ENCODE measurements at regions not wholly inside any gene's neighbourhood (a gene's known extent, or its start where the extent isn't known, plus 50 kb on each side); places are given as distances from the start of the nearest gene placed in this dataset.

DNA sequence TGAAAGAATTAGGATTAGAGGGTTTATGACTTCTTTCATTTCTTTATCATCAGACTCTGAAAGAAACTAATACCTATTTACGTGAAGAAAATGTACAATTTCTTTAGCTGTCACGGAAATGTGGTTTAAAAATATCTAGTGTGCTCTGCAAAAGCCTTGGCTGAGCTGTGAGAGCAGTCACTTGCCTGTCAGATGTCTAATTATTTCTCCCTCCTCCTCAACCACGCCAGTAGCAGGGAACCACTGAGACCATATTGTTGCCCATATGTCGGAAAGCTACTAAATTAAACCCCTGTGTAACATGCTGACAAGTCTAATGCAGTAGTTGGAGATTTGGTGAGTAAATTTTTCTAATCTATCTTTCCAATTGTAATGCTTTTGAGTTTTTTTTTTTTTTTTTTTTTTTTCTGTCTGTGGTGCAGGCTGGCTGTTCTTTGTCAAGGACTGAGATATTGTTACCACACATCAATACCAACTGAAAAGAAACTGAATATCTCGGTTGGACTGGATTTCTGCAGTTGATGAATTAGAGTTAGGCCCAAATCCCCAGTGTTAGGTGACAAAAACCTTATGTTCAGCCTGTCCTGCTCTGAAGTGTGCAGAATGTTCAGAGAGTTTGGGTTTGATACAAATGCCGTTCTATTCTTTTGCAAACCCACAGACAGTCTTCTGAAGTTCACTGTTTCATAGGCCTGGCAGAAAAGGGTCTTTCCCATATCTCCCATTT, 302.9 kb upstream of the SYNCRIP start:
- peaks cover 2% of the 10 kb centered on the region for H3K9me3 ChIP-seq
- no peaks in the 10 kb centered on the region for H3K36me3 Mint-ChIP-seq
- no peak overlapping the region for H3K27ac Mint-ChIP-seq
- WGBS (ENCODE audit: insufficient coverage) = no CpG with 5 or more reads among the region's 6 CpGs
- ChIA-PET POLR2A (no interaction called here), CTCF (no interaction called here)
- H3K9me3 Mint-ChIP-seq = peaks cover 5 to 9% (median 8%) of the 10 kb centered on the region in 3 donors
- H3K36me3 ChIP-seq (ENCODE audit: control insufficient read depth in 2 of 2, extremely low read depth in 1 of 2, insufficient read depth in 1 of 2, low read length in 1 of 2) = no peaks in the 10 kb centered on the region
- ATAC-seq (replicated peaks in 1 of 4) (no peak), DNase-seq (no peak)
- H3K4me3 Mint-ChIP-seq = no peak overlapping the region
- H3K4me3 ChIP-seq (ENCODE audit: control insufficient read depth in 1 of 2, extremely low read depth in 1 of 2, low read length in 1 of 2) = no peak overlapping the region
- H3K27me3 Mint-ChIP-seq = peaks cover 0 to 2% of the 10 kb centered on the region in 2 donors
- H3K4me1 ChIP-seq (ENCODE audit: control insufficient read depth in 1 of 2, extremely low read depth in 1 of 2, insufficient read depth in 2 of 2, low read length in 2 of 2) = no peaks in the 10 kb centered on the region
- no peak overlapping the region for H3K27ac ChIP-seq (ENCODE audit: low read length)
- H3K27me3 ChIP-seq (replicated peaks in 1 of 2; ENCODE audit: control insufficient read depth in 2 of 2, extremely low read depth in 1 of 2, insufficient read depth in 2 of 2, low read length in 1 of 2) = no peaks in the 10 kb centered on the region
- H3K4me1 Mint-ChIP-seq = no peaks in the 10 kb centered on the region

- DNase-seq (no peak), ATAC-seq (replicated peaks in 1 of 4) (no peak)
- Mint-ChIP-seq H3K36me3 (no peaks in the 10 kb centered on the region), H3K4me3 (no peak overlapping the region), H3K27ac (no peak overlapping the region), H3K27me3 (peaks cover 0 to 2% of the 10 kb centered on the region in 2 donors), H3K9me3 (peaks cover 0 to 4% (median 3%) of the 10 kb centered on the region in 3 donors), H3K4me1 (no peaks in the 10 kb centered on the region)
- POLR2A ChIA-PET = no interaction called here
- Histone ChIP-seq H3K27ac (ENCODE audit: low read length) (no peak overlapping the region), H3K36me3 (ENCODE audit: control insufficient read depth in 2 of 2, extremely low read depth in 1 of 2, insufficient read depth in 1 of 2, low read length in 1 of 2) (no peaks in the 10 kb centered on the region), H3K4me3 (ENCODE audit: control insufficient read depth in 1 of 2, extremely low read depth in 1 of 2, low read length in 1 of 2) (no peak overlapping the region), H3K4me1 (ENCODE audit: control insufficient read depth in 1 of 2, extremely low read depth in 1 of 2, insufficient read depth in 2 of 2, low read length in 2 of 2) (no peaks in the 10 kb centered on the region), H3K27me3 (replicated peaks in 1 of 2; ENCODE audit: control insufficient read depth in 2 of 2, extremely low read depth in 1 of 2, insufficient read depth in 2 of 2, low read length in 1 of 2) (no peaks in the 10 kb centered on the region), H3K9me3 (no peaks in the 10 kb centered on the region)
- CTCF ChIA-PET = no interaction called here
- no CpG with 5 or more reads among the region's 3 CpGs for WGBS (ENCODE audit: insufficient coverage)
Observed at GRCh38 chr6:85944776-85945175, 302.1 kb upstream of the SYNCRIP start.

DNA sequence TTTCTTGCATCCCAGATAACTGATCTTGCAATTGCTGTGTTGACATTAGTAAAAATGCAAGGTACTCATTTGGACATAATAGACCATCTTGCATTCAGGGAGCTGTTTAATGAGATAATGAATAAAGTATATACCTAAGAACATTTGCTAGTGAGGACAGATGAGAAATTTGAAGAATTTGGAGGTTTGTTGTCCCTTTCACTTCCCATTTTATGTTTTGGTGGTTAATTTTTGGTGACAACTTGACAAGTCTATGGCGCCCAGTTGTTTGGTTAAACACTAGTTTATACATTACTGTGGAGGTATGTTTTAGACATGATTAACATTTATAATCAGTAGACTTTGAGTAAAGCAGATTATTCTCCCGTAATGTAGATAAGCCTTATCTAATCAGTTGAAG, 300.2 kb upstream of the SYNCRIP start:
- no peaks in the 10 kb centered on the region for H3K27me3 ChIP-seq (replicated peaks in 1 of 2; ENCODE audit: control insufficient read depth in 2 of 2, extremely low read depth in 1 of 2, insufficient read depth in 2 of 2, low read length in 1 of 2)

DNA sequence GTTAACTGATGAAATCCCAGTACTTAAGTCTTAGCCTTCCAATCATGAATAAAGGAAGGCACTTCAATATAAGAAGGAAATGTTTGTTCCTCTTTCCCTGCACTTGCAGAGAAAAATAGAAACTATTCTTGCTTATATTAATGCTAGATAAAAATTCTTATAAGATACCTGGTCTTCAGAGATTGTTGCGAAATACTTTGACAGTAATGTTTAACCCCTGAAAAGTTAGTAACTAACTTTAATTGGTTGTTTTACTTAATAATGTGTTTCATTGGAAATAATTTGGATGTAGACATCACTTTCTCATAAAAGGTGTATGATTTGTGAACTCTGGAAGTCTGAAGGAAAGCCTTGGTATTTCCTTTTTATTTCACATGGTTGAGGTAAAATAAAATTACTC, 294.2 kb upstream of the SYNCRIP start:
- no peaks in the 10 kb centered on the region for H3K36me3 ChIP-seq (ENCODE audit: control insufficient read depth in 2 of 2, extremely low read depth in 1 of 2, insufficient read depth in 1 of 2, low read length in 1 of 2)
- ChIA-PET POLR2A (no interaction called here), CTCF (no interaction called here)
- H3K4me1 ChIP-seq (ENCODE audit: control insufficient read depth in 1 of 2, extremely low read depth in 1 of 2, insufficient read depth in 2 of 2, low read length in 2 of 2) = no peaks in the 10 kb centered on the region
- no peaks in the 10 kb centered on the region for H3K4me1 Mint-ChIP-seq
- H3K9me3 Mint-ChIP-seq = peaks cover 0 to 15% (median 5%) of the 10 kb centered on the region in 3 donors
- no peak overlapping the region for H3K27ac ChIP-seq (ENCODE audit: low read length)
- no CpG with 5 or more reads among the region's 1 CpG for WGBS (ENCODE audit: insufficient coverage)
- H3K4me3 Mint-ChIP-seq = no peak overlapping the region
- H3K27ac Mint-ChIP-seq = no peak overlapping the region
- DNase-seq (no peak), ATAC-seq (replicated peaks in 1 of 4) (no peak)
- H3K9me3 ChIP-seq = no peaks in the 10 kb centered on the region
- no peak overlapping the region for H3K4me3 ChIP-seq (ENCODE audit: control insufficient read depth in 1 of 2, extremely low read depth in 1 of 2, low read length in 1 of 2)
- H3K36me3 Mint-ChIP-seq = no peaks in the 10 kb centered on the region
- H3K27me3 Mint-ChIP-seq = peaks cover 2 to 4% of the 10 kb centered on the region in 2 donors
- no peaks in the 10 kb centered on the region for H3K27me3 ChIP-seq (replicated peaks in 1 of 2; ENCODE audit: control insufficient read depth in 2 of 2, extremely low read depth in 1 of 2, insufficient read depth in 2 of 2, low read length in 1 of 2)

More for the DNA sequence above, 300.2 kb upstream of the SYNCRIP start:
- DNase-seq (no peak), ATAC-seq (replicated peaks in 1 of 4) (no peak)
- Histone ChIP-seq H3K36me3 (ENCODE audit: control insufficient read depth in 2 of 2, extremely low read depth in 1 of 2, insufficient read depth in 1 of 2, low read length in 1 of 2) (no peaks in the 10 kb centered on the region), H3K4me3 (ENCODE audit: control insufficient read depth in 1 of 2, extremely low read depth in 1 of 2, low read length in 1 of 2) (no peak overlapping the region), H3K9me3 (no peaks in the 10 kb centered on the region), H3K4me1 (ENCODE audit: control insufficient read depth in 1 of 2, extremely low read depth in 1 of 2, insufficient read depth in 2 of 2, low read length in 2 of 2) (no peaks in the 10 kb centered on the region), H3K27ac (ENCODE audit: low read length) (no peak overlapping the region)
- no peak overlapping the region for H3K27ac Mint-ChIP-seq
- ChIA-PET CTCF (no interaction called here), POLR2A (no interaction called here)
- WGBS (ENCODE audit: insufficient coverage) = no CpG with 5 or more reads among the region's 2 CpGs
- no peaks in the 10 kb centered on the region for H3K36me3 Mint-ChIP-seq
- H3K4me1 Mint-ChIP-seq = no peaks in the 10 kb centered on the region
- H3K9me3 Mint-ChIP-seq = peaks cover 0 to 6% (median 4%) of the 10 kb centered on the region in 3 donors
- no peak overlapping the region for H3K4me3 Mint-ChIP-seq
- H3K27me3 Mint-ChIP-seq = peaks cover 0 to 3% of the 10 kb centered on the region in 2 donors

DNA sequence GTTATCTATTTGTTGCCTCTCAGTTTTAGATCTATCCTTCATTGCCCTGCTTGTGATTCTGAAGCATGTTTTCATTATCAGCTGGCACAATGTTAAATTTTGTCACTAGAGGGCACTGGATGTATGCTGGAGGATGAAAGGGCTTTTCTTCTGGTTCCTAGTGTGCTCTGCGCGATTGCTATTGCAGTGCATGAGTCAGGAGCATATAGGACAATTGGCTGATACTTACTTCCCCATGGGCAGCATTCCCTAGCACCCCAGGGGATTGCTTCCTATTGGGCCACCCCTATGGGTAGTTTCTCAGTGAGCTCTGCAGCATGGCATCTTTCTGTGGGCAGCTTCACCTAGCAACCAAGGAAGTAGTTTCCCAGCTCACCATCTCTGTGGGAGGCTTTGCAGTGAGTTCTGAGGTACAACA, 280.3 kb upstream of the SYNCRIP start:
- DNase-seq (peak in 1 of 35 experiments; percentile 21), ATAC-seq (replicated peaks in 1 of 4) (no peak)
- Histone ChIP-seq H3K27ac (ENCODE audit: low read length) (no peak overlapping the region), H3K36me3 (ENCODE audit: control insufficient read depth in 2 of 2, extremely low read depth in 1 of 2, insufficient read depth in 1 of 2, low read length in 1 of 2) (no peaks in the 10 kb centered on the region), H3K9me3 (no peaks in the 10 kb centered on the region), H3K4me3 (ENCODE audit: control insufficient read depth in 1 of 2, extremely low read depth in 1 of 2, low read length in 1 of 2) (no peak overlapping the region), H3K4me1 (ENCODE audit: control insufficient read depth in 1 of 2, extremely low read depth in 1 of 2, insufficient read depth in 2 of 2, low read length in 2 of 2) (no peaks in the 10 kb centered on the region), H3K27me3 (replicated peaks in 1 of 2; ENCODE audit: control insufficient read depth in 2 of 2, extremely low read depth in 1 of 2, insufficient read depth in 2 of 2, low read length in 1 of 2) (no peaks in the 10 kb centered on the region)
- Mint-ChIP-seq H3K27ac (no peak overlapping the region), H3K9me3 (peaks cover 0 to 3% (median 0%) of the 10 kb centered on the region in 3 donors), H3K4me3 (no peak overlapping the region), H3K27me3 (no peaks in the 10 kb centered on the region), H3K36me3 (no peaks in the 10 kb centered on the region), H3K4me1 (no peaks in the 10 kb centered on the region)
- WGBS (ENCODE audit: insufficient coverage) = no CpG with 5 or more reads among the region's 2 CpGs
- ChIA-PET POLR2A (no interaction called here), CTCF (no interaction called here)

DNA sequence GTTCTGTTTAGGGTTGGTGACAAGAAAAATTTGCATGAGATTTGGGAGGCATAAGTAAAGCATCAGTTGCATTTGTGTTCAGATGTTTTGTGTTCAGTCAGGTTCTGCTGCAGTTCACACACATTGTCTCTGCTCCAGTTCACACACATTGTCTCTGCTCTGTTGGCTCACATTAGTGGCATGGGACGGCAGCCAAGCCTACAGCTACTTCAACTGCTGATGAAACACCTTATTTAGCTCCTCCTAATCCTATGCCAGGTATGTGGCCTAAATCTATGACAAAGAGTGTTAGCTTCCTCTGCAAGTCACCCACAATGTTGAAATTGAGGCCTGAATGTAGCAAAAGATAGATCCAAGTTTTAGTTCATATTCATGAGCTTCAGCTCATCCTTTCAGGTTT, 278.1 kb upstream of the SYNCRIP start:
- H3K4me3 Mint-ChIP-seq = no peak overlapping the region
- POLR2A ChIA-PET = no interaction called here
- CTCF ChIA-PET = no interaction called here
- H3K27ac Mint-ChIP-seq = no peak overlapping the region
- Histone ChIP-seq H3K4me1 (ENCODE audit: control insufficient read depth in 1 of 2, extremely low read depth in 1 of 2, insufficient read depth in 2 of 2, low read length in 2 of 2) (no peaks in the 10 kb centered on the region), H3K27ac (ENCODE audit: low read length) (no peak overlapping the region), H3K36me3 (ENCODE audit: control insufficient read depth in 2 of 2, extremely low read depth in 1 of 2, insufficient read depth in 1 of 2, low read length in 1 of 2) (no peaks in the 10 kb centered on the region), H3K4me3 (ENCODE audit: control insufficient read depth in 1 of 2, extremely low read depth in 1 of 2, low read length in 1 of 2) (no peak overlapping the region), H3K9me3 (no peaks in the 10 kb centered on the region), H3K27me3 (replicated peaks in 1 of 2; ENCODE audit: control insufficient read depth in 2 of 2, extremely low read depth in 1 of 2, insufficient read depth in 2 of 2, low read length in 1 of 2) (no peaks in the 10 kb centered on the region)
- no peaks in the 10 kb centered on the region for H3K9me3 Mint-ChIP-seq
- no peaks in the 10 kb centered on the region for H3K27me3 Mint-ChIP-seq
- ATAC-seq (replicated peaks in 1 of 4) = no peak
- no peaks in the 10 kb centered on the region for H3K36me3 Mint-ChIP-seq
- WGBS (ENCODE audit: insufficient coverage) = 40% methylated on average over 1 of the region's 1 CpG
- no peaks in the 10 kb centered on the region for H3K4me1 Mint-ChIP-seq
- no peak for DNase-seq

- Histone ChIP-seq H3K36me3 (ENCODE audit: control insufficient read depth in 2 of 2, extremely low read depth in 1 of 2, insufficient read depth in 1 of 2, low read length in 1 of 2) (no peaks in the 10 kb centered on the region), H3K27ac (ENCODE audit: low read length) (no peak overlapping the region), H3K9me3 (no peaks in the 10 kb centered on the region), H3K4me3 (ENCODE audit: control insufficient read depth in 1 of 2, extremely low read depth in 1 of 2, low read length in 1 of 2) (no peak overlapping the region), H3K27me3 (replicated peaks in 1 of 2; ENCODE audit: control insufficient read depth in 2 of 2, extremely low read depth in 1 of 2, insufficient read depth in 2 of 2, low read length in 1 of 2) (peaks cover 0 to 2% of the 10 kb centered on the region in 2 experiments), H3K4me1 (ENCODE audit: control insufficient read depth in 1 of 2, extremely low read depth in 1 of 2, insufficient read depth in 2 of 2, low read length in 2 of 2) (no peaks in the 10 kb centered on the region)
- Mint-ChIP-seq H3K9me3 (no peaks in the 10 kb centered on the region), H3K27ac (no peak overlapping the region), H3K36me3 (no peaks in the 10 kb centered on the region), H3K4me1 (no peaks in the 10 kb centered on the region), H3K27me3 (no peaks in the 10 kb centered on the region), H3K4me3 (no peak overlapping the region)
- ChIA-PET CTCF (no interaction called here), POLR2A (no interaction called here)
- DNase-seq (no peak), ATAC-seq (replicated peaks in 1 of 4) (no peak)
- WGBS (ENCODE audit: insufficient coverage) = no CpG with 5 or more reads among the region's 1 CpG
Observed at GRCh38 chr6:85917522-85917921, 274.8 kb upstream of the SYNCRIP start.
